GM12865 (cell line): ENCODE measurements at regions not wholly inside any gene's neighbourhood (a gene's known extent, or its start where the extent isn't known, plus 50 kb on each side); places are given as distances from the start of the nearest gene placed in this dataset.

Experiments
- DNase-seq: peaks from one replicate; pipeline ENCODE4 v3.0.0; 2010; ENCODE audit warnings: low read depth
- H3K4me3 ChIP-seq: 2 replicates; pipeline ENCODE4 v1.5.1; 2011; ENCODE audit warnings: mild to moderate bottlenecking, low read depth, low read length, control low read depth
- CTCF ChIP-seq: IDR thresholded peaks from 2 replicates; pipeline ENCODE4 v1.5.1; 2011; ENCODE audit warnings: low read length, control low read depth, low read depth, inconsistent platforms; ENCODE audit not compliant: insufficient read depth; ENCODE audit errors: missing control alignments

DNA sequence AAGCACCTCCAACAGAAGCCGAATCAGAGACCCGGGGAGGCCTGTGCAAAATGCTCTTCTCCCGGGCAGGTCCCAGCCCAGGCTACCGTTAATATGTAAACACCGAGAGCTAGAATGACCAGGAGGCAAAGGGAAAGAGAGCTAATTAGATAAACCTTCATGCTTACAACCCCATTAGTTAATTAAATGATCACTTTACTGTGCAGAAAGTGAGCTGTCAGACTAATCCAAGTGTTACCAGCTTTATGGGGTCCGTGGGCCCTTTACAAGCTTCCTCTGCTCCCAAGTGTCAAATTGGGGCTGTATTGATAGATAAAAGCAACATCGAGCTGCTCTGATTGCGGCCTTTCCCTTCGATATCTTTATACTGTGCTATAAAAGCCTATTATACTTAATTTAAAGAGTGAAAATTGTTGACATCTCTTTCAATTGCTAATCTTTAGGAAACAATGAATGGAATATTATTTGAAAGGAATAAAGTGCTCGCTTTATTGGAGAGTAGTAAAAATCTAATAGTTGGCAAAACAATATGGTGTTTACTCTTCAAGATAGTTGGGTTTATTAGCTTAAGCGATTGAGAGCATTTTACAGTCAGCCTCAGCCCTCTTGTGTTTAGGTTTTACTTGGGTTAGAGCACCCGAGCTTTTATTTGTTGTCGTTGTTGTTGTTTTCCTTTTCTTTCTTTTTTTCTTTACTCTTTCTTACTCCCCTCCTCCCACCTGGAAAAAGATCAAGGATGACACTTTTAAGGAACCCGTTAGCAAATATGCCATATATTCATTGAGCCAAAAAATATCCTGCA lies 189.3 kb upstream of the GPR12 start:
- DNase-seq = no peak
- no peak for TF ChIP-seq CTCF
- H3K4me3 ChIP-seq = no peak overlapping the region

GRCh38 chr13:26948353-26948752 lies 187.8 kb upstream of the GPR12 start:
- no peak for TF ChIP-seq CTCF
- no peak for DNase-seq
- H3K4me3 ChIP-seq = no peak overlapping the region

GRCh38 chr13:26946684-26947343 lies 186.2 kb upstream of the GPR12 start:
- DNase-seq = peak; percentile 66
- no peak overlapping the region for H3K4me3 ChIP-seq
- TF ChIP-seq CTCF = peak; percentile 76

DNA sequence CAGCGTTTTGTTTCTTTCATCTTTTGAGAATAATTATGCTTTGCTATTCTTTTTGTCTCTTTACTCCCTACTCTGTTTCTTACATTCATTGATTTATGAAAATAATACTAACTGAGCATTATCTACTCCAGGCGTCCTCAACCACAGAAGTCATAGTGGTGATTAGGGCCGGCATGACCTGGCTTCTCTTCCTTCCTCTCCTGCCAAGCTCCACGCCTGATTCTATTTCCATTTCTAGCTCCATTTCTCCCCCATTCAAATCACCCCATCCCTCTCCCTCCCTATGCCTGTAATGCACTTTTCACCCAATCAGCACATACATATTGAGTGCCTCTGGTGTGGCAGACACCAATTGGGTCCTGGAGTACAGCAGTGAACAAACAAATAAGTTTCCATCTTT lies 183.2 kb upstream of the GPR12 start:
- TF ChIP-seq CTCF = no peak
- H3K4me3 ChIP-seq = no peak overlapping the region
- no peak for DNase-seq

GRCh38 chr13:26942184-26942583 lies 181.6 kb upstream of the GPR12 start:
- TF ChIP-seq CTCF = no peak
- no peak for DNase-seq
- H3K4me3 ChIP-seq = no peak overlapping the region

GRCh38 chr13:26941345-26942174 lies 181.0 kb upstream of the GPR12 start:
- H3K4me3 ChIP-seq = no peak overlapping the region
- no peak for DNase-seq
- TF ChIP-seq CTCF = no peak
